ENCODE measurements at regions not wholly inside any gene's neighbourhood (a gene's known extent, or its start where the extent isn't known, plus 50 kb on each side); places are given as distances from the start of the nearest gene placed in this dataset.

DNA sequence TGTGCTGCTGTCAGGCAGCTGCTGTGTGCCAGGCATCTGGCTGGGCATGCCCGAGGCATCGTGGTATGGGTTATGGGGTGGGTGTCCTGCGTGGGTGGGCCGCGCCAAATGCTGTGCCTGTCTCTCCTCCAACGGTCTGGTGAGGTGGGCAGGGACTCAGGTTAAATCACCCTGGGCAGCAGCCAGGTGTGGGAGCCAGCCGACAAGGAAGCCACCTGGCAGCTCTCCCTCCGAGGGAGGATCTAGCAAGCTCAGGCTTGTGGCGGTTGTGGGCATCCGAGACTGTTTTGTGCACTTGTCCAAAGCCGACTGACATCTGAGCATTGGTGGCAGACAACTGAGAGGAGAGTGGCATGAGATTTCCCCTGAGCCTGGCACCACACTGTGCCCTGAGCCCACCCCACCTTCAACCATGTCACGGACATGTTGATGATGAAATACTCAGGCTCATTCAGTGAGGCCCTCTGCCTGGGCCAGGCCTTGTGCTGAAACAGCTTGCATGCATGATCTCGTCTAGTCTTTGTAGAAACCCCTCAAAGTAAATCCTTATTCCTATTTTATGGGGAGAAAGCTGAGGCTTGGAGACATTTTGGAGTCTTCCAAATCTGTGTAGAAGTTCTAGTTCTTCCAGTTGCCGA, 181.8 kb upstream of the MYL2 start:
- DNase-seq = no peak

GRCh38 chr12:111101003-111101402, 180.6 kb upstream of the MYL2 start:
- no peak for DNase-seq

GRCh38 chr12:111100554-111100953, 180.2 kb upstream of the MYL2 start:
- no peak for DNase-seq

DNA sequence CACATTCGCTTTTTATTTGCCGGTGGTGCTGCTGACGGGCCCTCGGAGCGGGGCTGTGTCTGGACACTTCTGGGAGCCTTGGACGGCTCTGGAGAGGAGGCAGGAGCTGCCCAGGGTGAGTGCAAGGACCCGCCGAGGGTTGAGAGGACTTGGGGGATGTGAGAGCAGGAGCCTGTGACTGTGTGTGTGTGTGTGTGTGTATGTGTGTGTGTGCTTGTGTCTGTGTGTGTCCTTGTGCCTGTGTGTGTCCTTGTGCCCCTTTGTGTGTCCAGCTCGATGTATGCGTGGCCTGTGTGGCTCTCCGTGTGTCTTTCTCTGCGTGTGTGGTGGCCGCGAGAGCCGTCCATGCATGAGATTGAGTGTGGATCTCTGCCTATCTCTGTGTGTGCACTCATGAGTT, 179.6 kb upstream of the MYL2 start:
- no peak for DNase-seq

- DNase-seq = no peak
Observed at GRCh38 chr12:111099186-111099585, 178.8 kb upstream of the MYL2 start.

- DNase-seq = no peak
Observed at GRCh38 chr12:111094157-111095010, 174.0 kb upstream of the MYL2 start.

- peak; percentile 44 for DNase-seq
Observed at GRCh38 chr12:111093428-111094142, 173.2 kb upstream of the MYL2 start.

- no peak for DNase-seq
Observed at GRCh38 chr12:111091051-111091450, 170.7 kb upstream of the MYL2 start.

GRCh38 chr12:111089616-111090015, 169.2 kb upstream of the MYL2 start:
- no peak for DNase-seq

- DNase-seq = no peak
Observed at GRCh38 chr12:111088409-111088808, 168.0 kb upstream of the MYL2 start.

DNA sequence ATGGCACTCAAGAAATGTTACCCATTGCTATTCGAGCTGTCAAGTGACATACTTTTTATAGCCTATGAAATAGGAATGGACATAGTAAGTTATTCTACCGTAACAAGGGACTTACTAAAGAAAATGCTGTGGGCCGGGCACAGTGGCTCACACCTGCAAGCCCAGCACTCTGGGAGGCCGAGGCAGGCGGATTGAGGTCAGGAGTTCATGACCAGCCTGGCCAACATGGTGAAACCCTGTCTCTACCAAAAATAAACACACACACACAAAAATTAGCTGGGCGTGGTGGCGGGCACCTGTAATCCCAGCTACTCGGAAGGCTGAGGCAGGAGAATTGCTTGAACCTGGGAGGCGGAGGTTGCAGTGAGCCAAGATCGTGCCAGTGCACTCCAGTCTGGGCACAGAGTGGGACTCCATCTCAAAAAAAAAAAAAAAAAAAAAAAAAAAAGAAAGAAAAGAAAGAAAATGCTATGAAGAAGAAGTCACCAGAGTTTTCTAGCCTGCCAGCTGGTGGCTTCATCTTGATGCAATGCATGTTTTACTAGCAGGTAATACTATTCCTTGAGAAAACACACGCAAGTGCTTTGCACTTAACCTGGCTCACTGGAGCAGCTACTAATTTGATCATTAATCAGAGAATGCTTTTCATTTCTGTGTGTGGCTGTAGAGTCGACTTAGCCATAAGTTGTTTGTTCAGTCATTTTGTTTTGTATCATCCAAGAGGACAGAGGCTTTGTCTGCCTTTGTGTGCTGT, 166.7 kb upstream of the MYL2 start:
- no peak for DNase-seq

GRCh38 chr12:111085096-111085495, 164.7 kb upstream of the MYL2 start:
- DNase-seq = no peak

DNA sequence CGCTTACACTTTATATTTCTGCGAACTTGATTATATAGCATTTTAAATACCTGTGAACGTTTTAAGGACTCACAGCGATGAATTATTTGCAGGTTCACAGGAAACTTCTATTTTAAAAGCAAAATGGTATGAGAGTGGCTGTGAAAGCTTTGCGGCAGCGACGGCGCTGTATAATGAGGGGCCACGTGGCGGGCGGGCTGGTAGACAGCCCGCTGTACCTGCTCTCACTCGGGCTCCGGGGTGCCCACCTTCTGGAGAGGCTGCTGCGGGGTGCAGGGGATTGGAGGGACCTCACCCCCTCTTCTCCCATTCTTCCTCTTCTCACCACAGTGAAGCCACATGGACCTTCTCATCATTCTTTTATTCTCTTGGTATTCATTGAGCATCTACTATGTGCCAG, 164.2 kb upstream of the MYL2 start:
- DNase-seq = no peak

GRCh38 chr12:111084158-111084557, 163.8 kb upstream of the MYL2 start:
- DNase-seq = no peak

GRCh38 chr12:111081600-111081999, 161.2 kb upstream of the MYL2 start:
- no peak for DNase-seq

- DNase-seq = no peak
Observed at GRCh38 chr12:111078731-111079130, 158.4 kb upstream of the MYL2 start.

DNA sequence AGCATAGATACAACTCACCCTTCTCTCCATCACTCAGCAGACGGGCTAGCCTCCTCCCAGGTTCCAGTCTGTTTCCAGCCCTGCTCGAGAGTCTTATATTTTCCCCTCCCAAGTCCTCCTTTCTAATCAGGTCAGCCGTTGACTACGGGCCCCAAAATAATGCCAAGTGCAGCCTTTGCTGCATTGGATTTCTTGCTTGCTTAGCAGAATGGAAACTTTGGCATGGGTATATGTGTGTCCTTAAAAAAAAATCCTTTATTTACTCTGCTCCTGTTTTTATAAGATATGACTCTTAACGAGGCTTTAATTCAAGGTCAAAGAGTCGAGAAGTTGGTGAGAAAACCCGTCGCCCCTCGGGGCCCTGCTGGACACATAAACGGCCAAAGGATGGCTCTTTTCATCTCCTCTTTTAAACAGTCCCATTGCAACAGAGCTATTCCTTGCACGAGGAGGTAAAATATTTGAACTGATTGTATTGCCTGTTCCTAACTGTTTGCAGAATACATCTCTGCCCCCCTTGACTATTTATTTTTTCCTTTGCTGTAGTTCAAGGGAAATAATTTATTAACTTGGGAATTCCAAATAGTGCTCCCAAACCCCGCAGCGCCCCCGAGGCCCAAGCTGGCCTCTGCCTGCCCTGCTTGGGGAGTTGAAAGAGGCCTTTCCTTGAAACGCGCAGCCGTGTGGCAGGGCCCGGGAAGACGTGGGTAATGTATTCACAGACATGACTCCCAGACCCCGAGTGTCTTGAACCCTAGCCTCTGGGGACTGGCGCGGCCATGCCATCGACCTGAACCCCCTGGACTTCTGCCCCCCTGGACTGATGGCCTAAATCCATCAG, 156.5 kb upstream of the MYL2 start:
- DNase-seq = no peak

DNA sequence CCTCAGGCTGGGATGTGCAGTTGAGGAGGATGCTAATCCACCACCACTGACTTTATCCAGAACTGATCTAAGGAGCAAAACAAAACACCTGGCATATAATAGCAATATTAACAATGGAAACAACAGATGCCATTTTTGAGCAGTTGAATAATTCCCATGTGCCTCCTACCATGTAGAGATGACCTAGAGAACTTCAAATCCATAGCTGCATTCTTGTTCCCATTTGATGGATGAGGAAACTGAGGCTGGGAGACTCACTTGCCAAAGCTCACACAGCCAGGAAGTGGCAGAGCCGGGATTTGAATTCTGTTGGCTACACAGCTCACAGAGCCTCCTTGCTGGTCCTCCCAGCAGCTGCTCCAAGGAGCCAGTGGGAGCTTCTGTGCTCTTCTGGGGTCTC, 155.8 kb upstream of the MYL2 start:
- DNase-seq = no peak

GRCh38 chr12:111074965-111075364, 154.6 kb upstream of the MYL2 start:
- DNase-seq = no peak

DNA sequence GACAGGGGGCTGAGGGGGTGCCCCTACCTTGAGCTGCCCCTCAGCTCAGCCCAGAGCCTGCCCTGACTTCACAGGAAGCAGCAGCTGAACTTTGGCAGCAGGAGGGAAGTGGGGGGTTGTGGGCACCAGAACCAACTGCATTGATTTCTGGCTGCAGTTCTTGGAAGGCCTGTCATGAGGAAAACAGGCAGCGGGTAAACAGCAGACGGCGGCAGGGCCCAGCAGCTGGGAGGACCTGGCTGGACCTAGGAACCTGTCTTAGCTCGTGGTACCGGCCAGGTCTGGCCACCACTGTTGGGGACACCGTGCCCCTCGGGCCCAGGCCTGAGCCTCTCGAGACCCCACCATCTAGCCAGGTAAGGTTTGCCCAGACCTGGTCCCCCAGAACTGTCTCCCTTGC, 154.2 kb upstream of the MYL2 start:
- no peak for DNase-seq

DNA sequence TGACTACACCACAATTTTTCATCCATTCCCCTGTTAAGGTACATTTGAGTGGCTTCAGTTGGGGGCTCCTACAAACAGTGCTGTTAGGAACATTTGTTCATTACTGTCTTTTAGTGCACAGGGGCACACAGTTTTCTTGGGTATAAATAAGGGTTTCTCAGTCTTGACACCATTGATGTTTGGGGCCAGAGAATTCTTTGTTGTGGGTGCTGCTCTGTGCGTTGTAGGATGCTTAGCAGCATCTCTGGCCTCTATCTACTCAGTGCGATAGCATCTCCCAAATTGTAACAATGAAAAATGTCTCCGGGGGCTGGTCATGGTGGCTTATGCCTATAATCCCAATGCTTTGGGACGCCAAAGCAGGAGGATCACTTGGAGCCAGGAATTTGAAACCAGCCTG, 153.0 kb upstream of the MYL2 start:
- DNase-seq = no peak

DNA sequence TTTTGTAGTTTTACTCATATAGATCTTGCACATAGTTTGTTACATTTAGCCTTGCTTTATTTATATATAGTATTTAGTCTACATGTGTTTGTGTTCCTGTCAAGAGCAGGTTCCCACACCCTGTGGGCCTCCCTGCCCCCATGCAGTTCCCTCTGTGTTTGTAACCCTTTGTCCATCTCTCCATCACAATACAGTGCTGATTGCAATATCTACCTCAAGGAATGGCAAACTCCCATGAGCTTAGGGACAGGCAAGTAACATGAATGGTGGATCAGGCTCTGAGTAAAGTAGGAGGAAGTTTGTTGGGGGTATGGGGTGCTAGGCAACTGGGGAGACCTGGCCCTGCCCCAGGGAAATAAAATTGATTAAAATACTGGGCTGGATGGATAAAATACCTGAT, 151.9 kb upstream of the MYL2 start:
- DNase-seq = no peak
